IMR-90 (cell line): ENCODE measurements at regions not wholly inside any gene's neighbourhood (a gene's known extent, or its start where the extent isn't known, plus 50 kb on each side); places are given as distances from the start of the nearest gene placed in this dataset.

ENCODE experiments used
- ATAC-seq: fragments of 200-7000 bp; cut with Tn5 transposase; 2 replicates; pipeline ENCODE4 v1.9.1; 2020; ENCODE audit warnings: low read depth, mild to moderate bottlenecking, moderate library complexity
- BruUV-seq: library from RNA; stranded (reverse); fragments of 400-500 nt; replicated peaks from 2 replicates; lab custom pipeline; 2021; lab: Mats Ljungman, UMichigan
- CTCF ChIA-PET: fragments of 300-600 bp; formaldehyde crosslinking; extraction: SDS; loops from one replicate; lab custom pipeline; 2021; ENCODE audit warnings: antibody characterized with exemption; lab: Yijun Ruan, JAX
- POLR2A ChIA-PET: fragments of 300-600 bp; sonication (Branson Sonifier 250); formaldehyde crosslinking; loops from one replicate; lab custom pipeline; 2022; ENCODE audit warnings: antibody characterized with exemption; ENCODE audit not compliant: unreplicated experiment; lab: Charles Lee
- DNase-seq: peaks from one replicate; pipeline ENCODE4 v3.0.0; 2013
- H2AFZ ChIP-seq: replicated peaks from 2 replicates; pipeline ENCODE3; 2013; ENCODE audit warnings: low read length, mild to moderate bottlenecking; ENCODE audit not compliant: poor library complexity
- H2AK5ac ChIP-seq: 2 replicates; pipeline ENCODE4 v1.6.1; 2013; ENCODE audit warnings: low read depth, low read length, inconsistent platforms
- H2AK9ac ChIP-seq: replicated peaks from 2 replicates; pipeline ENCODE3; 2013; ENCODE audit warnings: mild to moderate bottlenecking, low read depth, low read length, moderate library complexity; ENCODE audit not compliant: poor library complexity
- H2BK120ac ChIP-seq: 2 replicates; pipeline ENCODE4 v1.6.1; 2013; ENCODE audit warnings: low read depth, low read length, inconsistent platforms
- H2BK15ac ChIP-seq: 3 replicates; pipeline ENCODE4 v1.6.1; 2013; ENCODE audit warnings: low read depth, low read length, inconsistent platforms
- H2BK20ac ChIP-seq: 2 replicates; pipeline ENCODE4 v1.6.1; 2013; ENCODE audit warnings: low read depth, mild to moderate bottlenecking, inconsistent platforms, low read length, moderate library complexity
- H2BK5ac ChIP-seq: 2 replicates; pipeline ENCODE4 v1.6.1; 2013; ENCODE audit warnings: mild to moderate bottlenecking, low read depth, low read length, inconsistent platforms; ENCODE audit not compliant: poor library complexity, severe bottlenecking
- H3K14ac ChIP-seq: replicated peaks from 2 replicates; pipeline ENCODE4 v1.6.1; 2013; ENCODE audit warnings: low read depth, low read length, inconsistent platforms
- H3K18ac ChIP-seq: 2 replicates; pipeline ENCODE4 v1.6.1; 2013; ENCODE audit warnings: low read depth, low read length, control low read depth
- H3K23ac ChIP-seq: 2 replicates; pipeline ENCODE4 v1.6.1; 2013; ENCODE audit warnings: low read depth, low read length, inconsistent platforms
- H3K27ac ChIP-seq: 2 replicates; pipeline ENCODE4 v1.5.1; 2013; ENCODE audit warnings: mild to moderate bottlenecking, control low read depth, low read length; ENCODE audit not compliant: insufficient read depth
- H3K27me3 ChIP-seq: 2 replicates; pipeline ENCODE4 v1.6.1; 2013; ENCODE audit warnings: low read length; ENCODE audit not compliant: control insufficient read depth, insufficient read depth
- H3K36me3 ChIP-seq: 2 replicates; pipeline ENCODE4 v1.6.1; 2013; ENCODE audit warnings: low read length, mixed read lengths; ENCODE audit not compliant: control insufficient read depth, insufficient read depth
- H3K4ac ChIP-seq: 2 replicates; pipeline ENCODE4 v1.6.1; 2013; ENCODE audit warnings: low read depth, low read length, inconsistent platforms
- H3K4me1 ChIP-seq: 2 replicates; pipeline ENCODE4 v1.6.1; 2013; ENCODE audit warnings: low read length, mixed read lengths; ENCODE audit not compliant: control insufficient read depth, insufficient read depth
- H3K4me2 ChIP-seq: 2 replicates; pipeline ENCODE4 v1.6.1; 2013; ENCODE audit warnings: low read depth, mild to moderate bottlenecking, control low read depth, low read length, moderate library complexity
- H3K4me3 ChIP-seq: 2 replicates; pipeline ENCODE4 v1.5.1; 2013; ENCODE audit warnings: low read depth, mild to moderate bottlenecking, control low read depth, low read length, moderate library complexity; ENCODE audit not compliant: insufficient read depth
- H3K56ac ChIP-seq: 2 replicates; pipeline ENCODE4 v1.6.1; 2013; ENCODE audit warnings: low read length, inconsistent platforms; ENCODE audit not compliant: insufficient read depth; ENCODE audit errors: extremely low read depth
- H3K79me1 ChIP-seq, 2 experiments: 2 replicates each; pipeline ENCODE4 v1.6.1; 2013; ENCODE audit warnings: low read length in 2 of 2, inconsistent platforms in 1 of 2, low read depth in 1 of 2
- H3K9ac ChIP-seq: 2 replicates; pipeline ENCODE4 v1.6.1; 2013; ENCODE audit warnings: low read depth, low read length, control low read depth
- H3K9me1 ChIP-seq: 2 replicates; pipeline ENCODE4 v1.6.1; 2013; ENCODE audit warnings: low read length, inconsistent platforms; ENCODE audit not compliant: insufficient read depth
- H3K9me3 ChIP-seq: 2 replicates; pipeline ENCODE4 v1.6.1; 2013; ENCODE audit warnings: low read length; ENCODE audit not compliant: control insufficient read depth, insufficient read depth
- H4K20me1 ChIP-seq: 2 replicates; pipeline ENCODE4 v1.6.1; 2013; ENCODE audit warnings: low read length, inconsistent platforms; ENCODE audit not compliant: insufficient read depth
- H4K5ac ChIP-seq: 2 replicates; pipeline ENCODE4 v1.6.1; 2013; ENCODE audit warnings: mild to moderate bottlenecking, low read depth, low read length, control low read depth
- H4K8ac ChIP-seq, 2 experiments: 2 replicates each; pipeline ENCODE4 v1.6.1; 2013; ENCODE audit warnings: low read depth in 2 of 2, low read length in 2 of 2, control low read depth in 1 of 2, inconsistent platforms in 1 of 2
- H4K91ac ChIP-seq: 2 replicates; pipeline ENCODE4 v1.6.1; 2013; ENCODE audit warnings: low read depth, low read length, inconsistent platforms; ENCODE audit not compliant: insufficient read depth
- FOS ChIP-seq: fragments of 150-350 bp; IDR thresholded peaks from 2 replicates; pipeline ENCODE4 v1.6.1; 2016; ENCODE audit warnings: low read depth, low read length
- MXI1 ChIP-seq: IDR thresholded peaks from 2 replicates; pipeline ENCODE4 v1.6.1; 2012; ENCODE audit warnings: low read depth, mild to moderate bottlenecking, low read length, moderate library complexity, borderline replicate concordance
- WGBS, 2 experiments: methylation state at CpG; one replicate each; pipeline versions ENCODE4 v1.1.5 to v1.1.7; 2013; ENCODE audit warnings: missing lambda C conversion rate in 2 of 2; ENCODE audit not compliant: insufficient read length in 1 of 2; ENCODE audit errors: extremely low coverage in 2 of 2; 5-methylcytosine and 5-hydroxymethylcytosine counted together
- dilution Hi-C: fragments of 300-500 bp; cut with HindIII; formaldehyde crosslinking; loops from one replicate; pipeline ENCODE4 v1.14.3; 2018; ENCODE audit warnings: low sequenced_read_pairs; ENCODE audit not compliant: unreplicated experiment
- in situ Hi-C: fragments of 300-500 bp; cut with MboI; formaldehyde crosslinking; loops from 3 replicates; pipeline ENCODE4 v1.14.3; 2019; ENCODE audit warnings: low sequenced_read_pairs, inconsistent platforms, mixed read lengths
- intact Hi-C: fragments of 100-400 bp; cut with micrococcal nuclease; formaldehyde crosslinking; loops from 2 replicates; pipeline ENCODE4 v1.10.0; 2022

DNA sequence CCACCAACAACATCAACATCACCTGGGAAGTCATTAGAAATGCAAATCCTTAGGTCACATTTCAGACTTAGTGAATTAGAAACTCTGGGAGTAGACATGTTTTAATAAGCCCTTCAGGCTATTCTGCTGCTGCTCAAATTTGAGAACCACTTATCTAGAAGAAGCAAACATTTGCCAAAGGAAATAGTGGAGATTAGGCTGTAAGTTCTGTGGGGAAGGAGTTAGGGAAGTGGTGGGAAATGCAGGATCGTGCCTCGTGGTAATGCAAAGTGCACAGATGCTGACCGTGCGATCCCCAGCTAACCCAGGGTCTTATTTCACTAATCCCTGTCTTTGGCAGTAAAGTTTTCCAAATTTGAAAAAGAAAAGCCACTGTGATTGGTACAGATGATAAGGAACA is 328.5 kb downstream of the EPM2A start:
- Histone ChIP-seq H2AFZ (no peak overlapping the region), H3K79me1 (no peaks in the 10 kb centered on the region), H3K23ac (no peak overlapping the region), H3K36me3 (no peaks in the 10 kb centered on the region), H3K27ac (no peak overlapping the region), H2AK9ac (no peak overlapping the region), H3K4me3 (no peak overlapping the region), H2BK15ac (no peak overlapping the region), H3K18ac (no peak overlapping the region), H3K4ac (no peak overlapping the region), H3K9me3 (no peaks in the 10 kb centered on the region), H2BK5ac (no peak overlapping the region), H3K9ac (no peak overlapping the region), H2AK5ac (no peak overlapping the region), H4K20me1 (no peaks in the 10 kb centered on the region), H3K4me2 (no peak overlapping the region), H3K27me3 (no peaks in the 10 kb centered on the region), H4K91ac (no peak overlapping the region), H3K56ac (no peak overlapping the region), H3K14ac (no peak overlapping the region), H3K4me1 (no peaks in the 10 kb centered on the region), H4K8ac (no peak overlapping the region), H4K5ac (no peak overlapping the region), H3K9me1 (no peaks in the 10 kb centered on the region), H2BK120ac (no peak overlapping the region), H2BK20ac (no peak overlapping the region)
- no TSS peak for BruUV-seq
- CTCF ChIA-PET: no interaction called here
- intact Hi-C loops (no loop called here), dilution Hi-C loops (no loop called here), in situ Hi-C loops (no loop called here)
- ATAC-seq (no peak), DNase-seq (no peak)
- no peak for TF ChIP-seq MXI1
- no peak for TF ChIP-seq FOS
- 75% methylated on average over 4 of the region's 4 CpGs; no CpG with 5 or more reads in 1 of the 2 experiments for WGBS, 2 experiments
- POLR2A ChIA-PET: no interaction called here
